Neural cell (in vitro differentiated cells): ENCODE measurements at regions not wholly inside any gene's neighbourhood (a gene's known extent, or its start where the extent isn't known, plus 50 kb on each side); places are given as distances from the start of the nearest gene placed in this dataset.

Source experiments
- EP300 ChIP-seq: fragments of 450-650 bp; conservative IDR thresholded peaks from 2 replicates; pipeline ENCODE4 v1.6.1; 2014; ENCODE audit warnings: antibody characterized with exemption, mild to moderate bottlenecking, moderate library complexity; ENCODE audit not compliant: poor library complexity, severe bottlenecking
- EZH2 ChIP-seq: fragments of 200-600, 300-800 bp; shearing (Covaris generic), sonication (generic); IDR thresholded peaks from 2 replicates; pipeline ENCODE4 v1.6.1; 2014; ENCODE audit warnings: antibody characterized with exemption, low read length, borderline replicate concordance, mild to moderate bottlenecking; ENCODE audit not compliant: insufficient read depth, poor library complexity, severe bottlenecking
- TF ChIP-seq, protein P1 (sequence below): fragments of 450-650 bp; IDR thresholded peaks from 2 replicates; pipeline ENCODE4 v1.5.1; 2014; ENCODE audit warnings: antibody characterized with exemption, mild to moderate bottlenecking, moderate library complexity; ENCODE audit not compliant: poor library complexity, severe bottlenecking

DNA sequence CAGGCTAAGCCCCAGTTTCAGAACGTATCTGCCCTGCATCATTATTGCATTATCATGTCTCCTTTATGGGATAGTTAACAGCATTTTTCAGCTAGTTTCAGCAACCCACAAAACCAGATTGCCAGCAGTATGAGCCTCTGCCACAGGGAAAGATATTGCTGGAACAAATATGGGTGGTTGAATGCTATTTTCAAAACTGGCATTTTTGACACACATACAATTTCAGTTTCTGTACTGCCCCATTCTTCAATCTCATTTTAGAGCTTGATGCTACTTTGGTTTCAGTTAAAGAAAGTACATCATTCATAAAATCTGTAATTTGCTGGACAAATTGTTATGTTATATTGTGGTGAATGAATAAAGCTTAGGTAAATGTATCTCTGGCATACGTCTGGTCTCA is 1037.5 kb downstream of the NAALADL2 start:
- TF ChIP-seq, protein P1, sequence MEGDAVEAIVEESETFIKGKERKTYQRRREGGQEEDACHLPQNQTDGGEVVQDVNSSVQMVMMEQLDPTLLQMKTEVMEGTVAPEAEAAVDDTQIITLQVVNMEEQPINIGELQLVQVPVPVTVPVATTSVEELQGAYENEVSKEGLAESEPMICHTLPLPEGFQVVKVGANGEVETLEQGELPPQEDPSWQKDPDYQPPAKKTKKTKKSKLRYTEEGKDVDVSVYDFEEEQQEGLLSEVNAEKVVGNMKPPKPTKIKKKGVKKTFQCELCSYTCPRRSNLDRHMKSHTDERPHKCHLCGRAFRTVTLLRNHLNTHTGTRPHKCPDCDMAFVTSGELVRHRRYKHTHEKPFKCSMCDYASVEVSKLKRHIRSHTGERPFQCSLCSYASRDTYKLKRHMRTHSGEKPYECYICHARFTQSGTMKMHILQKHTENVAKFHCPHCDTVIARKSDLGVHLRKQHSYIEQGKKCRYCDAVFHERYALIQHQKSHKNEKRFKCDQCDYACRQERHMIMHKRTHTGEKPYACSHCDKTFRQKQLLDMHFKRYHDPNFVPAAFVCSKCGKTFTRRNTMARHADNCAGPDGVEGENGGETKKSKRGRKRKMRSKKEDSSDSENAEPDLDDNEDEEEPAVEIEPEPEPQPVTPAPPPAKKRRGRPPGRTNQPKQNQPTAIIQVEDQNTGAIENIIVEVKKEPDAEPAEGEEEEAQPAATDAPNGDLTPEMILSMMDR: no peak
- no peak for TF ChIP-seq EZH2
- TF ChIP-seq EP300: no peak
